ENCODE measurements at regions not wholly inside any gene's neighbourhood (a gene's known extent, or its start where the extent isn't known, plus 50 kb on each side); places are given as distances from the start of the nearest gene placed in this dataset.

GRCh38 chr16:48836067-48836466 is 226.1 kb upstream of the N4BP1 start:
- Histone ChIP-seq H3K9me3 (replicated peaks) (no peaks in the 10 kb centered on the region), H3K27ac (no peak overlapping the region), H3K36me3 (no peaks in the 10 kb centered on the region), H3K27me3 (replicated peaks) (no peaks in the 10 kb centered on the region), H3K4me1 (replicated peaks) (no peaks in the 10 kb centered on the region), H3K4me3 (no peak overlapping the region)
- DNase-seq (ENCODE audit: low read depth in 1 of 2, low spot score in 2 of 2): no peak

GRCh38 chr16:48834576-48834975 is 224.6 kb upstream of the N4BP1 start:
- Histone ChIP-seq H3K36me3 (no peaks in the 10 kb centered on the region), H3K4me1 (replicated peaks) (no peaks in the 10 kb centered on the region), H3K27me3 (replicated peaks) (no peaks in the 10 kb centered on the region), H3K9me3 (replicated peaks) (no peaks in the 10 kb centered on the region), H3K4me3 (no peak overlapping the region), H3K27ac (no peak overlapping the region)
- DNase-seq (ENCODE audit: low read depth in 1 of 2, low spot score in 2 of 2): no peak

GRCh38 chr16:48833461-48833860 is 223.5 kb upstream of the N4BP1 start:
- no peaks in the 10 kb centered on the region for H3K36me3 ChIP-seq
- no peak overlapping the region for H3K27ac ChIP-seq
- DNase-seq (ENCODE audit: low read depth in 1 of 2, low spot score in 2 of 2): no peak
- no peaks in the 10 kb centered on the region for H3K9me3 ChIP-seq (replicated peaks)
- H3K27me3 ChIP-seq (replicated peaks): no peaks in the 10 kb centered on the region
- no peaks in the 10 kb centered on the region for H3K4me1 ChIP-seq (replicated peaks)
- no peak overlapping the region for H3K4me3 ChIP-seq

GRCh38 chr16:48831076-48831722 is 221.2 kb upstream of the N4BP1 start:
- H3K27ac ChIP-seq: no peak overlapping the region
- H3K4me1 ChIP-seq (replicated peaks): no peaks in the 10 kb centered on the region
- no peaks in the 10 kb centered on the region for H3K9me3 ChIP-seq (replicated peaks)
- no peaks in the 10 kb centered on the region for H3K36me3 ChIP-seq
- H3K4me3 ChIP-seq: no peak overlapping the region
- peak in 1 of 2 experiments; percentile 2 for DNase-seq (ENCODE audit: low read depth in 1 of 2, low spot score in 2 of 2)
- H3K27me3 ChIP-seq (replicated peaks): no peaks in the 10 kb centered on the region

- no peaks in the 10 kb centered on the region for H3K4me1 ChIP-seq (replicated peaks)
- no peaks in the 10 kb centered on the region for H3K9me3 ChIP-seq (replicated peaks)
- no peak overlapping the region for H3K27ac ChIP-seq
- no peak overlapping the region for H3K4me3 ChIP-seq
- no peaks in the 10 kb centered on the region for H3K27me3 ChIP-seq (replicated peaks)
- DNase-seq (ENCODE audit: low read depth in 1 of 2, low spot score in 2 of 2): no peak
- no peaks in the 10 kb centered on the region for H3K36me3 ChIP-seq
Observed at GRCh38 chr16:48829336-48830310, 219.6 kb upstream of the N4BP1 start.

- H3K27ac ChIP-seq: no peak overlapping the region
- DNase-seq (ENCODE audit: low read depth in 1 of 2, low spot score in 2 of 2): no peak
- no peaks in the 10 kb centered on the region for H3K27me3 ChIP-seq (replicated peaks)
- H3K4me1 ChIP-seq (replicated peaks): no peaks in the 10 kb centered on the region
- no peak overlapping the region for H3K4me3 ChIP-seq
- no peaks in the 10 kb centered on the region for H3K9me3 ChIP-seq (replicated peaks)
- H3K36me3 ChIP-seq: no peaks in the 10 kb centered on the region
Observed at GRCh38 chr16:48824271-48824670, 214.3 kb upstream of the N4BP1 start.

GRCh38 chr16:48822431-48822830 is 212.5 kb upstream of the N4BP1 start:
- Histone ChIP-seq H3K27ac (no peak overlapping the region), H3K9me3 (replicated peaks) (no peaks in the 10 kb centered on the region), H3K4me1 (replicated peaks) (no peaks in the 10 kb centered on the region), H3K27me3 (replicated peaks) (no peaks in the 10 kb centered on the region), H3K4me3 (no peak overlapping the region), H3K36me3 (no peaks in the 10 kb centered on the region)
- no peak for DNase-seq (ENCODE audit: low read depth in 1 of 2, low spot score in 2 of 2)

- no peaks in the 10 kb centered on the region for H3K36me3 ChIP-seq
- H3K27me3 ChIP-seq (replicated peaks): peaks cover 2% of the 10 kb centered on the region; the same call in 1 of the 2 replicates
- no peak for DNase-seq (ENCODE audit: low read depth in 1 of 2, low spot score in 2 of 2)
Observed at GRCh38 chr16:48820379-48820778, 210.4 kb upstream of the N4BP1 start.

GRCh38 chr16:48818257-48818656 is 208.3 kb upstream of the N4BP1 start:
- no peak for DNase-seq (ENCODE audit: low read depth in 1 of 2, low spot score in 2 of 2)
- Histone ChIP-seq H3K27ac (no peak overlapping the region), H3K9me3 (replicated peaks) (no peaks in the 10 kb centered on the region), H3K4me1 (replicated peaks) (no peaks in the 10 kb centered on the region), H3K4me3 (no peak overlapping the region), H3K27me3 (replicated peaks) (peaks cover 4% of the 10 kb centered on the region; the same call in 1 of the 2 replicates), H3K36me3 (no peaks in the 10 kb centered on the region)

More at GRCh38 chr16:48820379-48820778, 210.4 kb upstream of the N4BP1 start:
- Histone ChIP-seq H3K9me3 (replicated peaks) (no peaks in the 10 kb centered on the region), H3K4me3 (no peak overlapping the region), H3K4me1 (replicated peaks) (no peaks in the 10 kb centered on the region), H3K27ac (no peak overlapping the region)

GRCh38 chr16:48817032-48817431 is 207.1 kb upstream of the N4BP1 start:
- H3K9me3 ChIP-seq (replicated peaks): no peaks in the 10 kb centered on the region
- H3K36me3 ChIP-seq: no peaks in the 10 kb centered on the region
- no peak for DNase-seq (ENCODE audit: low read depth in 1 of 2, low spot score in 2 of 2)
- peaks cover 14% of the 10 kb centered on the region for H3K27me3 ChIP-seq (replicated peaks)
- no peak overlapping the region for H3K4me3 ChIP-seq
- no peak overlapping the region for H3K27ac ChIP-seq
- no peaks in the 10 kb centered on the region for H3K4me1 ChIP-seq (replicated peaks)

- Histone ChIP-seq H3K9me3 (replicated peaks) (no peaks in the 10 kb centered on the region), H3K27me3 (replicated peaks) (peaks cover 20% of the 10 kb centered on the region), H3K27ac (no peak overlapping the region), H3K36me3 (no peaks in the 10 kb centered on the region), H3K4me1 (replicated peaks) (no peaks in the 10 kb centered on the region), H3K4me3 (no peak overlapping the region)
- DNase-seq (ENCODE audit: low read depth in 1 of 2, low spot score in 2 of 2): no peak
Observed at GRCh38 chr16:48816393-48816792, 206.4 kb upstream of the N4BP1 start.

- Histone ChIP-seq H3K9me3 (replicated peaks) (no peaks in the 10 kb centered on the region), H3K4me3 (no peak overlapping the region), H3K36me3 (no peaks in the 10 kb centered on the region), H3K27ac (no peak overlapping the region), H3K27me3 (replicated peaks) (peaks cover 34% of the 10 kb centered on the region), H3K4me1 (replicated peaks) (no peaks in the 10 kb centered on the region)
- DNase-seq (ENCODE audit: low read depth in 1 of 2, low spot score in 2 of 2): no peak
Observed at GRCh38 chr16:48814994-48815393, 205.0 kb upstream of the N4BP1 start.

- DNase-seq (ENCODE audit: low read depth in 1 of 2, low spot score in 2 of 2): no peak
Observed at GRCh38 chr16:48813485-48813884, 203.5 kb upstream of the N4BP1 start.

GRCh38 chr16:48812856-48813255 is 202.9 kb upstream of the N4BP1 start:
- H3K9me3 ChIP-seq (replicated peaks): no peaks in the 10 kb centered on the region; the same call in 1 of the 2 replicates
- DNase-seq (ENCODE audit: low read depth in 1 of 2, low spot score in 2 of 2): no peak
- peaks cover 44% of the 10 kb centered on the region for H3K27me3 ChIP-seq (replicated peaks)
- H3K4me3 ChIP-seq: no peak overlapping the region
- no peaks in the 10 kb centered on the region for H3K4me1 ChIP-seq (replicated peaks)
- no peak overlapping the region for H3K27ac ChIP-seq
- no peaks in the 10 kb centered on the region for H3K36me3 ChIP-seq

More at GRCh38 chr16:48813485-48813884, 203.5 kb upstream of the N4BP1 start:
- H3K4me3 ChIP-seq: no peak overlapping the region
- H3K27ac ChIP-seq: no peak overlapping the region
- peaks cover 44% of the 10 kb centered on the region for H3K27me3 ChIP-seq (replicated peaks)
- no peaks in the 10 kb centered on the region for H3K36me3 ChIP-seq
- no peaks in the 10 kb centered on the region; the same call in 1 of the 2 replicates for H3K9me3 ChIP-seq (replicated peaks)
- H3K4me1 ChIP-seq (replicated peaks): no peaks in the 10 kb centered on the region
